Lower leg skin (tissue), 3 donors: ENCODE measurements at regions not wholly inside any gene's neighbourhood (a gene's known extent, or its start where the extent isn't known, plus 50 kb on each side); places are given as distances from the start of the nearest gene placed in this dataset.

Experiments
- CTCF ChIP-seq, 3 donors: fragments of 450-650 bp; IDR thresholded peaks; one replicate each; pipeline ENCODE4 v1.5.1; 2016; ENCODE audit warnings: antibody characterized with exemption in 3 of 3, mild to moderate bottlenecking in 3 of 3, moderate library complexity in 2 of 3
- POLR2A ChIP-seq, 2 donors: fragments of 450-650 bp; IDR thresholded peaks; one replicate each; pipeline ENCODE4 v1.6.1; 2016 to 2017; ENCODE audit warnings: antibody characterized with exemption in 2 of 2, mild to moderate bottlenecking in 1 of 2, moderate library complexity in 1 of 2

- no peak for TF ChIP-seq CTCF (IDR thresholded peaks at IDR 0.05)
- TF ChIP-seq POLR2A (IDR thresholded peaks at IDR 0.05): no peak
These were observed 53.6 kb upstream of the KIRREL3 start for GRCh38 chr11:127054153-127054552.
